HepG2 (cell line): ENCODE measurements at regions not wholly inside any gene's neighbourhood (a gene's known extent, or its start where the extent isn't known, plus 50 kb on each side); places are given as distances from the start of the nearest gene placed in this dataset.

Experiments
- ATAC-seq: fragments of 200-7000 bp; cut with Tn5 transposase; 3 replicates; pipeline ENCODE4 v1.9.1; 2020; ENCODE audit warnings: mild to moderate bottlenecking, moderate library complexity
- BruUV-seq: library from RNA; stranded (reverse); fragments of 400-500 nt; replicated peaks from 2 replicates; lab custom pipeline; 2021; lab: Mats Ljungman, UMichigan
- CTCF ChIA-PET: fragments of 300-600 bp; formaldehyde crosslinking; extraction: SDS; loops from one replicate; lab custom pipeline; 2021; ENCODE audit warnings: low total read pairs, inconsistent platforms, low intra/inter-chr PET ratio; lab: Yijun Ruan, JAX
- POLR2A ChIA-PET: fragments of 350-600 bp; sonication (Branson Sonifier 250); formaldehyde crosslinking; loops from one replicate; lab custom pipeline; 2020; ENCODE audit warnings: antibody characterized with exemption, inconsistent platforms; lab: Yijun Ruan, JAX
- DNase-seq: peaks from one replicate; pipeline ENCODE4 v3.0.0-alpha.2; 2015; ENCODE audit warnings: low spot score
- FAIRE-seq: peaks from 3 replicates; lab custom pipeline; 2011; peaks lifted over from hg19 to GRCh38; lab: Jason Lieb, UNC
- H2AFZ ChIP-seq: one replicate; pipeline ENCODE4 v1.6.1; 2011; ENCODE audit warnings: low read length, inconsistent platforms
- H3K27ac ChIP-seq: fragments of 300-600 bp; 3 replicates; pipeline ENCODE4 v1.8.0; 2011; ENCODE audit warnings: mixed run types, mild to moderate bottlenecking, mixed read lengths, low read length, inconsistent platforms; ENCODE audit not compliant: insufficient read depth; ENCODE audit errors: extremely low read length
- H3K27me3 ChIP-seq, 2 experiments: fragments of 200-600 bp in 1 of 2; 2 replicates in 1 of 2; 3 replicates in 1 of 2; pipeline versions ENCODE4 v1.6.0 to v1.8.0; 2011; ENCODE audit warnings: low read length in 2 of 2, mild to moderate bottlenecking in 2 of 2, moderate library complexity in 2 of 2, inconsistent platforms in 1 of 2; ENCODE audit not compliant: insufficient read depth in 2 of 2, control insufficient read depth in 1 of 2
- H3K36me3 ChIP-seq, 2 experiments: fragments of 200-600 bp in 1 of 2; replicated peaks in 1 of 2; 2 replicates in 1 of 2; 3 replicates in 1 of 2; pipeline versions ENCODE4 v1.5.1 to v1.8.0; 2011; ENCODE audit warnings: low read length in 2 of 2, inconsistent platforms in 1 of 2; ENCODE audit not compliant: insufficient read depth in 2 of 2, control insufficient read depth in 1 of 2
- H3K4me1 ChIP-seq: 2 replicates; pipeline ENCODE4 v1.5.1; 2012; ENCODE audit warnings: low read length, inconsistent platforms; ENCODE audit not compliant: insufficient read depth
- H3K4me2 ChIP-seq: 2 replicates; pipeline ENCODE4 v1.6.0; 2011; ENCODE audit warnings: low read depth, low read length, inconsistent platforms
- H3K4me3 ChIP-seq, 3 experiments: fragments of 200-600 bp in 1 of 3; sonication (generic), shearing (Covaris generic) in 1 of 3; replicated peaks in 1 of 3; 2 replicates each; pipeline ENCODE4 v1.5.1; 2011 to 2016; ENCODE audit warnings: low read length in 3 of 3, inconsistent platforms in 2 of 3, low read depth in 2 of 3, mild to moderate bottlenecking in 2 of 3, control low read depth in 1 of 3, mixed read lengths in 1 of 3; ENCODE audit not compliant: insufficient read depth in 1 of 3
- H3K79me2 ChIP-seq: one replicate; pipeline ENCODE4 v1.6.1; 2011; ENCODE audit warnings: low read length, inconsistent platforms; ENCODE audit not compliant: insufficient read depth
- H3K9ac ChIP-seq: 2 replicates; pipeline ENCODE4 v1.6.0; 2011; ENCODE audit warnings: mild to moderate bottlenecking, low read depth, low read length, inconsistent platforms; ENCODE audit not compliant: insufficient read depth
- H3K9me3 ChIP-seq: 2 replicates; pipeline ENCODE4 v1.5.1; 2012; ENCODE audit warnings: mild to moderate bottlenecking, low read length
- H4K20me1 ChIP-seq: 2 replicates; pipeline ENCODE4 v1.6.0; 2011; ENCODE audit warnings: inconsistent platforms, mild to moderate bottlenecking, low read length, moderate library complexity; ENCODE audit not compliant: insufficient read depth
- BHLHE40 ChIP-seq: IDR thresholded peaks from 2 replicates; pipeline ENCODE4 v1.6.1; 2011; ENCODE audit warnings: low read length, improper control_type of control experiment
- BRD4 ChIP-seq: sonication (generic); formaldehyde crosslinking; IDR thresholded peaks from 2 replicates; pipeline ENCODE4 v1.4.0; 2020; ENCODE audit warnings: missing genetic modification reagents
- DRAP1 ChIP-seq: IDR thresholded peaks from 2 replicates; pipeline ENCODE4 v1.6.1; 2016; ENCODE audit warnings: missing genetic modification reagents, missing compliant biosample characterization
- HOMEZ ChIP-seq: IDR thresholded peaks from 2 replicates; pipeline ENCODE4 v1.6.1; 2016; ENCODE audit warnings: low read depth
- KAT7 ChIP-seq: IDR thresholded peaks from 2 replicates; pipeline ENCODE4 v1.6.1; 2018; ENCODE audit warnings: borderline replicate concordance, missing compliant biosample characterization
- NFRKB ChIP-seq: fragments of 450-650 bp; IDR thresholded peaks from 2 replicates; pipeline ENCODE4 v1.6.1; 2017
- POGK ChIP-seq: sonication (generic); formaldehyde crosslinking; conservative IDR thresholded peaks from 2 replicates; pipeline ENCODE4 v1.8.0; 2022; ENCODE audit warnings: mild to moderate bottlenecking, moderate library complexity, missing genetic modification reagents
- ZBTB43 ChIP-seq: sonication (generic); formaldehyde crosslinking; conservative IDR thresholded peaks from 2 replicates; pipeline ENCODE4 v1.4.0; 2020; ENCODE audit warnings: missing genetic modification reagents
- ZFP36L1 ChIP-seq: sonication (generic); formaldehyde crosslinking; IDR thresholded peaks from 2 replicates; pipeline ENCODE4 v1.8.0; 2022; ENCODE audit warnings: mild to moderate bottlenecking, missing genetic modification reagents, moderate library complexity
- ZHX1 ChIP-seq: sonication (generic); formaldehyde crosslinking; IDR thresholded peaks from 2 replicates; pipeline ENCODE4 v1.8.1; 2022; ENCODE audit warnings: low read depth, mild to moderate bottlenecking, missing genetic modification reagents
- ZNF18 ChIP-seq: sonication (generic); formaldehyde crosslinking; IDR thresholded peaks from 2 replicates; pipeline ENCODE4 v1.8.0; 2022; ENCODE audit warnings: mild to moderate bottlenecking, missing genetic modification reagents; ENCODE audit not compliant: insufficient replicate concordance
- ZNF644 ChIP-seq: IDR thresholded peaks from 2 replicates; pipeline ENCODE4 v1.6.1; 2016; ENCODE audit warnings: low read depth
- WGBS: methylation state at CpG from one replicate; pipeline ENCODE4 v1.1.6; 2017; ENCODE audit warnings: low lambda C conversion rate; 5-methylcytosine and 5-hydroxymethylcytosine counted together
- in situ Hi-C: cut with HindIII; loops from 2 replicates; pipeline ENCODE4 v1.10.0; 2017; ENCODE audit warnings: low pct_unique_long_range_greater_than_20kb; ENCODE audit not compliant: extremely low pct_ligation_motif_present
- intact Hi-C: fragments of 100-400 bp; cut with micrococcal nuclease; formaldehyde crosslinking; loops from one replicate; pipeline ENCODE4 v1.10.0; 2022; ENCODE audit not compliant: unreplicated experiment

- POLR2A ChIA-PET = no interaction called here
- no peak overlapping the region for H3K4me2 ChIP-seq
- in situ Hi-C loops = no loop called here
- H3K4me3 ChIP-seq = no peak overlapping the region
- WGBS = 0% methylated on average over 1 of the region's 1 CpG
- H3K36me3 ChIP-seq = no peaks in the 10 kb centered on the region
- ATAC-seq (no peak), FAIRE-seq (no peak), DNase-seq (no peak)
- H3K27ac ChIP-seq = no peak overlapping the region
- CTCF ChIA-PET = no interaction called here
- H3K9me3 ChIP-seq = peaks cover 98% of the 10 kb centered on the region
- H4K20me1 ChIP-seq = no peaks in the 10 kb centered on the region
- no peaks in the 10 kb centered on the region for H3K79me2 ChIP-seq
- intact Hi-C loops = no loop called here
- H3K4me1 ChIP-seq = no peaks in the 10 kb centered on the region
- H2AFZ ChIP-seq = no peak overlapping the region
- H3K9ac ChIP-seq = no peak overlapping the region
- no TSS peak for BruUV-seq
- H3K27me3 ChIP-seq = no peaks in the 10 kb centered on the region
- TF ChIP-seq BHLHE40 (no peak), ZHX1 (CRISPR knock-in tag) (no peak), NFRKB (no peak), DRAP1 (CRISPR knock-in tag) (no peak), ZNF18 (no peak), ZNF644 (CRISPR knock-in tag) (no peak), ZFP36L1 (CRISPR knock-in tag) (no peak), BRD4 (CRISPR knock-in tag) (no peak), ZBTB43 (CRISPR knock-in tag) (no peak), POGK (CRISPR knock-in tag) (no peak), HOMEZ (CRISPR knock-in tag) (no peak), KAT7 (CRISPR knock-in tag) (no peak)
Observed at GRCh38 chr12:126160912-126161311, 1095.7 kb downstream of the AACS start.
